A549 (cell line): ENCODE measurements at regions not wholly inside any gene's neighbourhood (a gene's known extent, or its start where the extent isn't known, plus 50 kb on each side); places are given as distances from the start of the nearest gene placed in this dataset.

Source experiments
- ATAC-seq, 2 experiments: fragments of 200-7000 bp in 1 of 2; fragments of >200 bp in 1 of 2; cut with Nextera tagmentation in 1 of 2; cut with Tn5 transposase in 1 of 2; 3 replicates each; pipeline versions ENCODE4 v1.8.0 to v1.9.1; 2018 to 2020; ENCODE audit warnings: mild to moderate bottlenecking in 1 of 2, moderate library complexity in 1 of 2
- CTCF ChIA-PET: fragments of 300-600 bp; sonication (Branson Sonifier 250); formaldehyde crosslinking; extraction: SDS; loops from one replicate; lab custom pipeline; 2021; ENCODE audit warnings: antibody characterized with exemption, inconsistent platforms; lab: Yijun Ruan, JAX
- POLR2A ChIA-PET: fragments of 350-600 bp; formaldehyde crosslinking; extraction: SDS; loops from one replicate; lab custom pipeline; 2021; ENCODE audit warnings: antibody characterized with exemption, inconsistent platforms; lab: Yijun Ruan, JAX
- DNase-seq, 2 experiments: peaks; one replicate each; pipeline versions ENCODE4 v3.0.0 to v3.0.0-alpha.2; 2011 to 2016; ENCODE audit warnings: low read depth in 1 of 2, low spot score in 1 of 2
- FAIRE-seq: peaks from 2 replicates; lab custom pipeline; 2011; peaks lifted over from hg19 to GRCh38; lab: Jason Lieb, UNC
- H3K27ac ChIP-seq, 2 experiments: fragments of >200 bp; sonication (Bioruptor Twin); formaldehyde crosslinking; 3 replicates each; pipeline ENCODE4 v1.5.1; 2016 to 2017
- H3K4me1 ChIP-seq: fragments of >200 bp; sonication (Bioruptor Twin); formaldehyde crosslinking; 3 replicates; pipeline ENCODE4 v1.6.1; 2016
- H3K4me2 ChIP-seq: fragments of >200 bp; sonication (Bioruptor Twin); formaldehyde crosslinking; 3 replicates; pipeline ENCODE4 v1.6.1; 2016
- H3K4me3 ChIP-seq: fragments of >200 bp; sonication (Bioruptor Twin); formaldehyde crosslinking; 3 replicates; pipeline ENCODE4 v1.5.1; 2016
- H3K9me3 ChIP-seq: fragments of >200 bp; sonication (Bioruptor Twin); formaldehyde crosslinking; 3 replicates; pipeline ENCODE4 v1.6.1; 2016
- CEBPB ChIP-seq, 2 experiments: fragments of >200 bp in 1 of 2; sonication (Bioruptor Twin) in 1 of 2; formaldehyde crosslinking in 1 of 2; IDR thresholded peaks; 2 replicates each; pipeline ENCODE4 v1.6.1; 2012 to 2016
- EHF ChIP-seq: fragments of 250-450 bp; sonication (Bioruptor Pico); IDR thresholded peaks from 2 replicates; pipeline ENCODE4 v1.5.0; 2020; ENCODE audit warnings: mild to moderate bottlenecking
- EHMT2 ChIP-seq: fragments of 200-600 bp; sonication (generic); IDR thresholded peaks from 2 replicates; pipeline ENCODE4 v1.6.1; 2016; ENCODE audit warnings: antibody characterized with exemption, low read depth, mild to moderate bottlenecking, moderate library complexity
- FOSL2 ChIP-seq, 2 experiments: fragments of 450-650 bp in 1 of 2; fragments of >200 bp in 1 of 2; sonication (Bioruptor Twin) in 1 of 2; formaldehyde crosslinking; IDR thresholded peaks; 2 replicates each; pipeline versions ENCODE4 v1.5.0 to v1.6.1; 2016 to 2020; ENCODE audit warnings: mild to moderate bottlenecking in 1 of 2, moderate library complexity in 1 of 2
- HDAC2 ChIP-seq: fragments of 200-600 bp; sonication (generic); IDR thresholded peaks from 2 replicates; pipeline ENCODE4 v1.6.1; 2016
- HOXA7 ChIP-seq: fragments of 250-450 bp; sonication (Bioruptor Pico); IDR thresholded peaks from 2 replicates; pipeline ENCODE4 v1.5.0; 2020; ENCODE audit warnings: mild to moderate bottlenecking, moderate library complexity
- HOXB13 ChIP-seq: fragments of 250-450 bp; sonication (Bioruptor Pico); IDR thresholded peaks from 2 replicates; pipeline ENCODE4 v1.5.0; 2020; ENCODE audit warnings: low read depth, mild to moderate bottlenecking, moderate library complexity
- HOXB5 ChIP-seq: fragments of 250-450 bp; sonication (Bioruptor Pico); IDR thresholded peaks from 2 replicates; pipeline ENCODE4 v1.5.0; 2020; ENCODE audit warnings: mild to moderate bottlenecking, moderate library complexity
- JUNB ChIP-seq: fragments of >200 bp; sonication (Bioruptor Twin); formaldehyde crosslinking; IDR thresholded peaks from 2 replicates; pipeline ENCODE4 v1.6.1; 2016
- MAFK ChIP-seq: fragments of 450-650 bp; IDR thresholded peaks from 2 replicates; pipeline ENCODE4 v1.6.1; 2014; ENCODE audit not compliant: partially characterized antibody
- MAZ ChIP-seq: fragments of 150-350 bp; IDR thresholded peaks from 2 replicates; pipeline ENCODE4 v1.6.1; 2014; ENCODE audit warnings: antibody characterized with exemption, low read depth, low read length, borderline replicate concordance
- NR3C1 ChIP-seq: fragments of >200 bp; sonication (Bioruptor Twin); formaldehyde crosslinking; IDR thresholded peaks from 3 replicates; pipeline ENCODE4 v1.6.1; 2017
- POLR2A ChIP-seq: IDR thresholded peaks from 2 replicates; pipeline ENCODE4 v1.6.1; 2012; ENCODE audit warnings: mild to moderate bottlenecking, low read length
- POLR2AphosphoS2 ChIP-seq: conservative IDR thresholded peaks from 2 replicates; pipeline ENCODE4 v1.6.1; 2012; ENCODE audit warnings: low read length, improper control_type of control experiment, inconsistent platforms
- RAD21 ChIP-seq, 2 experiments: fragments of >200 bp in 1 of 2; sonication (Bioruptor Twin) in 1 of 2; formaldehyde crosslinking in 1 of 2; IDR thresholded peaks in 1 of 2; conservative IDR thresholded peaks in 1 of 2; 2 replicates in 1 of 2; 3 replicates in 1 of 2; pipeline ENCODE4 v1.6.1; 2012 to 2018; ENCODE audit warnings: inconsistent platforms in 1 of 2
- RARB ChIP-seq: fragments of 250-450 bp; sonication (Bioruptor Pico); IDR thresholded peaks from 2 replicates; pipeline ENCODE4 v1.8.0; 2021; ENCODE audit warnings: mild to moderate bottlenecking, moderate library complexity
- RCOR1 ChIP-seq: fragments of 150-350 bp; IDR thresholded peaks from 2 replicates; pipeline ENCODE4 v1.6.1; 2014; ENCODE audit warnings: antibody characterized with exemption, low read length, low read depth
- RFX5 ChIP-seq: fragments of 450-650 bp; IDR thresholded peaks from 2 replicates; pipeline ENCODE4 v1.7.1; 2014; ENCODE audit warnings: antibody characterized with exemption, mild to moderate bottlenecking, moderate library complexity
- ZC3H11A ChIP-seq: fragments of 450-650 bp; IDR thresholded peaks from 2 replicates; pipeline ENCODE4 v1.6.1; 2014; ENCODE audit warnings: antibody characterized with exemption, mild to moderate bottlenecking
- ZFP36 ChIP-seq: fragments of 450-650 bp; IDR thresholded peaks from 2 replicates; pipeline ENCODE4 v1.6.1; 2014; ENCODE audit warnings: borderline replicate concordance; ENCODE audit not compliant: partially characterized antibody
- WGBS: methylation state at CpG from one replicate; pipeline ENCODE4 v1.1.6; 2017; ENCODE audit errors: missing lambda C conversion rate; 5-methylcytosine and 5-hydroxymethylcytosine counted together
- TF ChIP-seq, protein P1 (sequence below): IDR thresholded peaks from 2 replicates; pipeline ENCODE4 v1.6.1; 2012; ENCODE audit warnings: low read depth, borderline replicate concordance
- TF ChIP-seq, protein P2 (sequence below): fragments of >200 bp; sonication (Bioruptor Twin); formaldehyde crosslinking; IDR thresholded peaks from 2 replicates; pipeline ENCODE4 v1.6.1; 2016
- TF ChIP-seq, protein P3 (sequence below): fragments of 150-350 bp; IDR thresholded peaks from 2 replicates; pipeline ENCODE4 v1.6.1; 2014; ENCODE audit warnings: low read depth, mild to moderate bottlenecking, low read length
- TF ChIP-seq, protein P4 (sequence below): fragments of 250-450 bp; sonication (Bioruptor Pico); IDR thresholded peaks from 2 replicates; pipeline ENCODE4 v1.5.0; 2020; ENCODE audit warnings: low read depth, mild to moderate bottlenecking, moderate library complexity
- TF ChIP-seq, protein P5 (sequence below): fragments of >200 bp; sonication (Bioruptor Twin); formaldehyde crosslinking; IDR thresholded peaks from 3 replicates; pipeline ENCODE4 v1.6.1; 2016
- TF ChIP-seq, protein P6 (sequence below): IDR thresholded peaks from 2 replicates; pipeline ENCODE4 v1.6.1; 2012
- TF ChIP-seq, protein P7 (sequence below): fragments of 450-650 bp; IDR thresholded peaks from 2 replicates; pipeline ENCODE4 v1.6.1; 2014; ENCODE audit warnings: antibody characterized with exemption

DNA sequence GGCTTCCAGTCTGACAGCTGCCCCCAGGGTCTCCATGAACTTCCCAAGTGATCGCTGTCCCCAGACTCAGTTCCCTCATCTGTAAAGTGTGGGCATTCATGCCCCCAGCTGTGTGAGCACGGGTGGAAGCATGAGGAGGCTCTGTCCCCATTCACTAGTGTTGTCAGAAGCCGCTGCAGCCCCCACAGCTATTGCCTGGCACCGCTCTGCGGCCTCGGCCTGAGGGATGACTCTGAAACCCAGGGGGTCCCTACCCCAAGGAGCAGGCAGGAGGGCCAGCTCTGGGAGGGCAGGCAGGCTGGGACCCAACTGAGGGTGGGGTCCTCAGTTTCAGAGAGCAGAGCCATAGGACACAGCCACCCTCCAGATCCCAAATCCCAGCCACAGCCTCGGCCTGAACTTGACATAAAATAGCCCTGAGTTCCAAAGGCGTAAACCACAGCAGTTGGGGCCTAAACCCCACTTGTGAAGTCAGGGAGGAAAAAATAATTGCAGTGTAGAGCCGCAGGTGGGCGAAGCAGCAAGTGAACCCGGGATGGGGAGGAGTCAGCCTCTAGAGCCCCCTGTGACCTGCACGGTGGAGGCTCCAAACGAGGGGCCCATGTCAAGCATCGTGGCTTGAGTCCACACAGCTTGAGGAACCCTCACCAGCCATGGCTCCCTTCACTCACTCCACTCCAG is 66.0 kb upstream of the ADAMTS2 start:
- no peak overlapping the region for H3K4me2 ChIP-seq
- ATAC-seq, result no peak
- ChIA-PET POLR2A (no interaction called here), CTCF (no interaction called here)
- H3K4me1 ChIP-seq, result no peaks in the 10 kb centered on the region
- no peak overlapping the region for H3K4me3 ChIP-seq
- H3K9me3 ChIP-seq, result peaks cover 3% of the 10 kb centered on the region; the same call in 1 of the 3 replicates
- no peak for FAIRE-seq
- no peak overlapping the region for H3K27ac ChIP-seq
- 66% methylated on average over 9 of the region's 14 CpGs for WGBS
- TF ChIP-seq, protein P1, sequence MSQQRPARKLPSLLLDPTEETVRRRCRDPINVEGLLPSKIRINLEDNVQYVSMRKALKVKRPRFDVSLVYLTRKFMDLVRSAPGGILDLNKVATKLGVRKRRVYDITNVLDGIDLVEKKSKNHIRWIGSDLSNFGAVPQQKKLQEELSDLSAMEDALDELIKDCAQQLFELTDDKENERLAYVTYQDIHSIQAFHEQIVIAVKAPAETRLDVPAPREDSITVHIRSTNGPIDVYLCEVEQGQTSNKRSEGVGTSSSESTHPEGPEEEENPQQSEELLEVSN, result no peak
- TF ChIP-seq, protein P2, sequence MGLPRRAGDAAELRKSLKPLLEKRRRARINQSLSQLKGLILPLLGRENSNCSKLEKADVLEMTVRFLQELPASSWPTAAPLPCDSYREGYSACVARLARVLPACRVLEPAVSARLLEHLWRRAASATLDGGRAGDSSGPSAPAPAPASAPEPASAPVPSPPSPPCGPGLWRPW, result no peak
- no peak for TF ChIP-seq RFX5
- no peak for DNase-seq

DNA sequence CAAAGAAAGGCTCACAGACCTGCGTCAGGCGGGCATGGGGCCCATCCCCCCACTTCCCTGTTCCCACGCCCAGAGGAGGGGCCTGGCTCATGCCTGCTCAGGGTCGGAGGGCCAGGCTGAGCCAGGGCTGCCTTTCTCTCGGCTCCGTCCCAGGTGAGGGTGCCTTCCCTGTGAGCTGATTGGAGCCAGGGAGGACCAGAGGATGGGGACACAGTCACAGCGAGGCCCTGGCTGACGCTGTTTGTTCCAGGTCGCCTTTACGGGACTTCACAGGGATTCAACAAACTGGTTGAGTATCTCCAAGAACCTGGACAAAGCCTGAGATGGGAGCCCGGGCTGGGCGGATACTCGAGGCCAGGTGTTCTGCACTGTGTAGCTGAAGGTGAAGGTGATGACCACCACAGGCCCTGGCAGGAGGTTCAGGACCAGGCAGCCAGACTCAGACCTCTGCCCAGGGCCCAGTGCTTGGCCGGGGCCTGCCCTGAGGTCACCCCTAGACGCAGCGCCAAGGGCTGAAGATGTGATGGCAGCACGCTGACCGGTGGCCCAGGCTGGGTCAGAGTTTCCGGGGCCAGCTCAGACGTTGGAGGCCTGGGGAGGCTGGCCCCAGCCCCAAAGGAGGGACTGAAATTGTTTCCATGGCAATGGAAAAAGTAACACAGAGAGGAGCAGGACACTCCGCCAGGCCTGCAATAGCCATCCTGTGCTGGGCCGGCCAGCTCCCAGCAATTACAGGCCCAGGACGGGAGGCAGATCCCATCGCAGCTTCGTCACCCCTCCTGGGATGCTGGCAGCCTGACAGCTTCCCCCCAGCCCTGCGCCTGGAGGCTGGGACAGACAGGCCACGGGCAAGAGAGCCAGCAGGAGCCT is 65.3 kb upstream of the ADAMTS2 start:
- Histone ChIP-seq H3K9me3 (no peaks in the 10 kb centered on the region; the same call in 2 of the 3 replicates), H3K4me2 (no peak overlapping the region), H3K4me3 (no peak overlapping the region), H3K27ac (no peak overlapping the region), H3K4me1 (no peaks in the 10 kb centered on the region)
- ATAC-seq, result no peak
- WGBS, result 68% methylated on average over 9 of the region's 27 CpGs
- no peak for DNase-seq
- ChIA-PET POLR2A (no interaction called here), CTCF (no interaction called here)
- no peak for FAIRE-seq
- no peak for TF ChIP-seq EHMT2
- no peak for TF ChIP-seq CEBPB (IDR thresholded peaks at IDR 0.05)
- no peak for TF ChIP-seq FOSL2 (IDR thresholded peaks at IDR 0.05)
- no peak for TF ChIP-seq FOSL2 (CRISPR knock-in tag; IDR thresholded peaks at IDR 0.05)
- no peak for TF ChIP-seq EHF (CRISPR knock-in tag)
- no peak for TF ChIP-seq RARB
- no peak for TF ChIP-seq RCOR1
- no peak for TF ChIP-seq JUNB
- TF ChIP-seq MAZ, result no peak
- TF ChIP-seq RAD21 (conservative IDR thresholded peaks at IDR 0.05 in 1 of 2, IDR thresholded peaks at IDR 0.05 in 1 of 2), result no peak
- no peak for TF ChIP-seq MAFK
- no peak for TF ChIP-seq HOXB5
- TF ChIP-seq, protein P3, sequence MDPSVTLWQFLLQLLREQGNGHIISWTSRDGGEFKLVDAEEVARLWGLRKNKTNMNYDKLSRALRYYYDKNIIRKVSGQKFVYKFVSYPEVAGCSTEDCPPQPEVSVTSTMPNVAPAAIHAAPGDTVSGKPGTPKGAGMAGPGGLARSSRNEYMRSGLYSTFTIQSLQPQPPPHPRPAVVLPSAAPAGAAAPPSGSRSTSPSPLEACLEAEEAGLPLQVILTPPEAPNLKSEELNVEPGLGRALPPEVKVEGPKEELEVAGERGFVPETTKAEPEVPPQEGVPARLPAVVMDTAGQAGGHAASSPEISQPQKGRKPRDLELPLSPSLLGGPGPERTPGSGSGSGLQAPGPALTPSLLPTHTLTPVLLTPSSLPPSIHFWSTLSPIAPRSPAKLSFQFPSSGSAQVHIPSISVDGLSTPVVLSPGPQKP, result no peak
- TF ChIP-seq, protein P4, sequence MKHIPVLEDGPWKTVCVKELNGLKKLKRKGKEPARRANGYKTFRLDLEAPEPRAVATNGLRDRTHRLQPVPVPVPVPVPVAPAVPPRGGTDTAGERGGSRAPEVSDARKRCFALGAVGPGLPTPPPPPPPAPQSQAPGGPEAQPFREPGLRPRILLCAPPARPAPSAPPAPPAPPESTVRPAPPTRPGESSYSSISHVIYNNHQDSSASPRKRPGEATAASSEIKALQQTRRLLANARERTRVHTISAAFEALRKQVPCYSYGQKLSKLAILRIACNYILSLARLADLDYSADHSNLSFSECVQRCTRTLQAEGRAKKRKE, result no peak

DNA sequence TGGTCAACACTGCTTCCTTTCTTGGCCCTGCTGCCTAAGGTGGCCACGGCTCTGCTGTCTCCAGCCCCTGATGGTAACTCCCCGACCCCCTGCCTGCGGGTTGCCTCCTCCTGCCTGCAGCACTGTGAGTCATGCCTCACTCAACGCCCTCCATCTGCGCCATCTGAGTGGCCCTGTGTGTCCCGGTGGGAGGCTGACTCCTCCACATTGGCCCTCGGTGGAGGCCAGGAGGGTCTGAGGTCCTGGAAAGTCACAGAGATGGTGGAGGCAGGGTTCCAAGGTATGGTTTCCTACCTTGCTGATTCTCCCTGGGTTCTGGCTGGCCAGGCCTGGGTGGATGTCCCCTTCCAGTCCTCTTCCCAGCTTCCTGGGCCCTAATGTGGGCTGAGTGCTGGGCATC is 64.5 kb upstream of the ADAMTS2 start:
- Histone ChIP-seq H3K9me3 (no peaks in the 10 kb centered on the region; the same call in 2 of the 3 replicates), H3K4me1 (no peaks in the 10 kb centered on the region), H3K27ac (no peak overlapping the region), H3K4me2 (no peak overlapping the region), H3K4me3 (no peak overlapping the region)
- ATAC-seq (no peak), FAIRE-seq (no peak), DNase-seq (no peak)
- WGBS, result 36% methylated on average over 7 of the region's 7 CpGs
- CTCF ChIA-PET, result interaction anchor here (0.7 kb wide), 1 partner anchor 731 kb away, joined by 3 read pairs; no protein-coding TSS in a partner anchor
- POLR2A ChIA-PET, result no interaction called here
- TF ChIP-seq, protein P5, sequence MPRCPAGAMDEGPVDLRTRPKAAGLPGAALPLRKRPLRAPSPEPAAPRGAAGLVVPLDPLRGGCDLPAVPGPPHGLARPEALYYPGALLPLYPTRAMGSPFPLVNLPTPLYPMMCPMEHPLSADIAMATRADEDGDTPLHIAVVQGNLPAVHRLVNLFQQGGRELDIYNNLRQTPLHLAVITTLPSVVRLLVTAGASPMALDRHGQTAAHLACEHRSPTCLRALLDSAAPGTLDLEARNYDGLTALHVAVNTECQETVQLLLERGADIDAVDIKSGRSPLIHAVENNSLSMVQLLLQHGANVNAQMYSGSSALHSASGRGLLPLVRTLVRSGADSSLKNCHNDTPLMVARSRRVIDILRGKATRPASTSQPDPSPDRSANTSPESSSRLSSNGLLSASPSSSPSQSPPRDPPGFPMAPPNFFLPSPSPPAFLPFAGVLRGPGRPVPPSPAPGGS, result no peak
- TF ChIP-seq POLR2A (no peak), RFX5 (no peak), POLR2AphosphoS2 (no peak), RCOR1 (no peak), HOXB13 (CRISPR knock-in tag) (no peak), ZC3H11A (no peak), EHMT2 (no peak), ZFP36 (no peak), HDAC2 (no peak), NR3C1 (no peak), HOXA7 (CRISPR knock-in tag) (no peak)
- TF ChIP-seq, protein P6, sequence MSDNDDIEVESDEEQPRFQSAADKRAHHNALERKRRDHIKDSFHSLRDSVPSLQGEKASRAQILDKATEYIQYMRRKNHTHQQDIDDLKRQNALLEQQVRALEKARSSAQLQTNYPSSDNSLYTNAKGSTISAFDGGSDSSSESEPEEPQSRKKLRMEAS, result no peak
- TF ChIP-seq, protein P4, result no peak
- TF ChIP-seq, protein P7, sequence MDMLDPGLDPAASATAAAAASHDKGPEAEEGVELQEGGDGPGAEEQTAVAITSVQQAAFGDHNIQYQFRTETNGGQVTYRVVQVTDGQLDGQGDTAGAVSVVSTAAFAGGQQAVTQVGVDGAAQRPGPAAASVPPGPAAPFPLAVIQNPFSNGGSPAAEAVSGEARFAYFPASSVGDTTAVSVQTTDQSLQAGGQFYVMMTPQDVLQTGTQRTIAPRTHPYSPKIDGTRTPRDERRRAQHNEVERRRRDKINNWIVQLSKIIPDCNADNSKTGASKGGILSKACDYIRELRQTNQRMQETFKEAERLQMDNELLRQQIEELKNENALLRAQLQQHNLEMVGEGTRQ, result no peak
